GM18870 (cell line): ENCODE measurements at regions not wholly inside any gene's neighbourhood (a gene's known extent, or its start where the extent isn't known, plus 50 kb on each side); places are given as distances from the start of the nearest gene placed in this dataset.
"Not testable (repeated sequence)": the region's sequence is repeated elsewhere in the genome, so short reads cannot be mapped to it uniquely, and the experiment has no call there.

ENCODE experiments used
- ATAC-seq: cut with Tn5 transposase; IDR thresholded peaks from one replicate; pipeline ENCODE4 v1.9.1; 2021; ENCODE audit warnings: moderate library complexity; ENCODE audit not compliant: unreplicated experiment

GRCh38 chr2:221775096-221775495 is 203.0 kb upstream of the EPHA4 start:
- no peak for ATAC-seq

DNA sequence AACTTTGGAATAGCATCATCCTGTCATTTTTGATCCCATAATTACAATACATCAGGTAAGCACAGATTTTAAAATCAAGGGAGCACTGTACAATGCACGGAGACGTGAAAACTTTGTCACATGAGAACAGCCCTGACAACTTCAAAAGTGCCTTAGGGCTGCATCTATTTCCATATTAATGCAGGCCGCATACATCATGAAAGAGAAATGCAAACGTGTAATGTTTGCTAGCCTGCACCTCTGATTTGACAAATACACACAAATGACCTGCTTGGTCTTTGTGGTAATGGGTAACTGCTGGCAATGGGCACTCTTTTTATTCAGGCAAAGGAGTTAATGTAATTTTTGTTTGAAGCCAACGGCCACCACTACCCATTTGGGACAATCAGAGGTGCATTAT is 202.0 kb upstream of the EPHA4 start:
- ATAC-seq: no peak

GRCh38 chr2:221771297-221771696 is 199.2 kb upstream of the EPHA4 start:
- no peak for ATAC-seq

- ATAC-seq: no peak
Measured at GRCh38 chr2:221767106-221768012, 195.3 kb upstream of the EPHA4 start.

GRCh38 chr2:221762496-221762895 is 190.4 kb upstream of the EPHA4 start:
- no peak for ATAC-seq

GRCh38 chr2:221761260-221761659 is 189.2 kb upstream of the EPHA4 start:
- ATAC-seq: no peak

DNA sequence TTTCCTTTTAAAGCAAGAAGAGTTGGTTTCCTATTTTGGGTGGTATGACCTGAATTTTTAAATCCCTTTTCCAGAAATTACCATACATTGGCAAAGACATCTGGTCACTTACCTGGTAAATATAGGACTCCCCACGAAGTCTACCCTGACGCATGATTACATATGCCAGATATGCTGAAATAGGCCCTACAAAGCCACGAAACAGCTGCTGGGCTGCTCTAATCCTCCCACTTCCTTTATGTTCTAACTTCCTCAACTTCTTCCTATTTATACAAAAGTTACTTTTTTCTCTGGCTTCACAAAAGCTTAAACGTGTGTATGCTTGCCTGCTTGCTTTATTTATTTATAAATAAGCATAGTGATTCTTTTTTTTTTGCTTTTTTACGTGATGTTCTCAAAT is 186.0 kb upstream of the EPHA4 start:
- no peak for ATAC-seq

GRCh38 chr2:221753401-221753800 is 181.3 kb upstream of the EPHA4 start:
- ATAC-seq: no peak

DNA sequence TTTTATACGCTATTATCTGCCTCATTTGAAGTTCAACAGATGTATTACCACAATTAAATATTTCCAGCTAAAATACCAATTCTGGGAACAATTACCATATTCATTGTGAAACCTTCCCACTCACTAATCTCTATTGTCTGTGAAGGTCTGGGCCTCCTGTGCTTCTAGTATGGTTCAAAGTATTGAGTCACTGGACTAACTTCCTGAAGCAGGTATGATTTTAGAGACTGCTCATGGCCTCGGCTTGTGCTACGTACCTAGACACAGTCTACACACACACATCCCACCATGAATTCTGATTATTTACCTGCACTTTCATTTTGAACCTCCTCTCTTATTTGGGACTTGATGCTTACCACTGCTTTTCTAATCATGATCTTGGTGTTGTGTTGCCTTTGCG is 180.7 kb upstream of the EPHA4 start:
- no peak for ATAC-seq

- ATAC-seq: no peak
Measured at GRCh38 chr2:221750316-221750715, 178.2 kb upstream of the EPHA4 start.

- peak; percentile 77 for ATAC-seq
Measured at GRCh38 chr2:221747289-221747972, 175.3 kb upstream of the EPHA4 start.

- ATAC-seq: no peak
Measured at GRCh38 chr2:221741496-221742211, 169.6 kb upstream of the EPHA4 start.

DNA sequence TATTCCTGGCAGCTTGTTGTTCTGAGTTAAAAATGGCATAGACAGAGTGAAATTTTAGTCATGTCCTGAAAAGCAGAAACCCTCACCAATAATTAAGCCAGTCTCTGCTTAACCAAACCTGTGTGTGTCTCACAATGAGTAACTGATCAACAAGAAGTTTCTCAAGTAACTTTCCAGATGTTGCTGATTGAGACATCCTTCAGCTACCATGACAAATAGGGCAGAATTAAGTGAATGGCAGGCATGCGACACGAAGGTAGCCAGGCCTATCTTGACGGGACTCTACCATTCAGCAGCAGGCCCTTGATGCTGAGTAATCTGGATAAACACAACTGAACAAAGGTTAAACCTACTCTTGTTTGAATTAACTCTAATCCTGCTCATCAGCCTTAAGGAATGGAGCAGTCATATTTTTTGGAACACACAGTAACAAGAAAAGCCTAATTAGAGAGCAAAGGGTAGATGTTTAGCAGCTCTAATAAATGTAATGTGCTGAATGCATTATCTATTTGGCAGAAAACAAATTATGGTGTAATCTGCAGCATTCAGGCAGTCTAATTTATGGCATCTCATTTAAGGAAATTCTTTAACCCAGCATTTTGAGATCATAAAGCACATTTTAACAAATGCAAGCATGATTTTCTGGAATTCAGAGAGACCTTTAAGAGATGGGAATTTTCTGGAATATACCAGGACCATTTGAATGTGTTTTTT is 159.5 kb upstream of the EPHA4 start:
- ATAC-seq: peak; percentile 98

- no peak for ATAC-seq
Measured at GRCh38 chr2:221726894-221727513, 154.9 kb upstream of the EPHA4 start.

- no peak for ATAC-seq
Measured at GRCh38 chr2:221724631-221725203, 152.6 kb upstream of the EPHA4 start.

GRCh38 chr2:221724117-221724516 is 152.0 kb upstream of the EPHA4 start:
- ATAC-seq: not testable (repeated sequence)

DNA sequence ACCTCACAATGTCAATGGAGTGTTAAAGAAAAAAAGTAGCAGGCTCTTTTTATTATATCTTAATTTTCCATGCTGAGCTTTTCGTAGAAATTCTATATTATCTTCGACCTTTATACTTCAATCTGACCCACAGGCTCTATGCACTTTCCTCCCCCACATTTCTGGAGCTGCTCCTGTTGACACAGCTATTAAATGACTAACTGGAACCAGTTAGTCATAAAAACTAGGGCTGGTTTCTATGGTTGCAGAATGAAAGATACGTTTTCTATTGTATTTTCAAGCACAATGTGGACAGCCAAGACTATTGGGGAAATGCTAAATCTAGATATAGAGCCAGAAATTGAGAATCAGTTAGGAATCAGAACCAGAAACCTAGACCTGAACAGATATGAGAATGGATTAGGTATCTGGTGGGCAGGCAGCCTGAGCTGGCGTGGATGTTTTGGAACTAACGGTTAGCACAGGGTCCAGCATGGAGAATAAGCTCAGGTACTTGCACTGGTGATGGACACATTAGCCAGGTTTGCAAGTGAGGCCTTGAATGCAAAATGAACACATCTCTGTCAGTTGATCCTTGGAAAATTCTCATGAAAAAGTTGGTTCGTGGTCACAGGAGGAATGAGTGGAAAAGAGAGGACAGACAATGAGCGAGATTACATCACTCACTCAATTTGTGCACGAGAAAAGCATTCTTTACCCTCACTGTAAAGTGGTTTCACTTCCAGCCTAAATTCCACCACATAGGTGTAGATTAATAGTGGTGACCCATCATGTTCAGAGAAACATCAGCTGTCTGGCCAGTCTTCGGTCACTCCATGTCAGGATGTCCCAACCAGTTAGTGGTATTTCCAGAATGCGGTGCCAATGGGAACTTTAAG is 144.6 kb upstream of the EPHA4 start:
- ATAC-seq: no peak

- ATAC-seq: no peak
Measured at GRCh38 chr2:221715523-221716247, 143.6 kb upstream of the EPHA4 start.

GRCh38 chr2:221710744-221711143 is 138.6 kb upstream of the EPHA4 start:
- ATAC-seq: no peak
